ENCODE measurements at regions not wholly inside any gene's neighbourhood (a gene's known extent, or its start where the extent isn't known, plus 50 kb on each side); places are given as distances from the start of the nearest gene placed in this dataset.

GRCh38 chr12:125890366-125890905 is 825.2 kb downstream of the AACS start:
- no peak for DNase-seq (ENCODE audit: low spot score)

- DNase-seq (ENCODE audit: low spot score), result no peak
Measured at GRCh38 chr12:125890971-125891370, 825.7 kb downstream of the AACS start.

- DNase-seq (ENCODE audit: low spot score), result no peak
Measured at GRCh38 chr12:125892276-125892675, 827.0 kb downstream of the AACS start.

- DNase-seq (ENCODE audit: low spot score), result no peak
Measured at GRCh38 chr12:125902991-125903390, 837.8 kb downstream of the AACS start.

- no peak for DNase-seq (ENCODE audit: low spot score)
Measured at GRCh38 chr12:125907351-125907750, 842.1 kb downstream of the AACS start.

GRCh38 chr12:125919856-125920470 is 854.7 kb downstream of the AACS start:
- no peak for DNase-seq (ENCODE audit: low spot score)

GRCh38 chr12:125922330-125922729 is 857.1 kb downstream of the AACS start:
- no peak for DNase-seq (ENCODE audit: low spot score)

GRCh38 chr12:125936502-125936901 is 871.3 kb downstream of the AACS start:
- DNase-seq (ENCODE audit: low spot score), result no peak

- no peak for DNase-seq (ENCODE audit: low spot score)
Measured at GRCh38 chr12:125944446-125944845, 879.2 kb downstream of the AACS start.

- no peak for DNase-seq (ENCODE audit: low spot score)
Measured at GRCh38 chr12:125949471-125949870, 884.2 kb downstream of the AACS start.

GRCh38 chr12:125954362-125954761 is 889.1 kb downstream of the AACS start:
- no peak for DNase-seq (ENCODE audit: low spot score)

- no peak for DNase-seq (ENCODE audit: low spot score)
Measured at GRCh38 chr12:125956186-125956585, 891.0 kb downstream of the AACS start.

- DNase-seq (ENCODE audit: low spot score), result no peak
Measured at GRCh38 chr12:125966641-125967040, 901.4 kb downstream of the AACS start.

GRCh38 chr12:125968413-125968812 is 903.2 kb downstream of the AACS start:
- DNase-seq (ENCODE audit: low spot score), result no peak

- no peak for DNase-seq (ENCODE audit: low spot score)
Measured at GRCh38 chr12:125971981-125972380, 906.7 kb downstream of the AACS start.

GRCh38 chr12:125978286-125978685 is 913.1 kb downstream of the AACS start:
- no peak for DNase-seq (ENCODE audit: low spot score)

- no peak for DNase-seq (ENCODE audit: low spot score)
Measured at GRCh38 chr12:125981610-125982253, 916.5 kb downstream of the AACS start.

GRCh38 chr12:125983094-125983783 is 918.0 kb downstream of the AACS start:
- no peak for DNase-seq (ENCODE audit: low spot score)

GRCh38 chr12:125983784-125984500 is 918.7 kb downstream of the AACS start:
- DNase-seq (ENCODE audit: low spot score), result no peak

- DNase-seq (ENCODE audit: low spot score), result no peak
Measured at GRCh38 chr12:125988545-125988944, 923.3 kb downstream of the AACS start.

GRCh38 chr12:125989696-125990095 is 924.5 kb downstream of the AACS start:
- DNase-seq (ENCODE audit: low spot score), result no peak

GRCh38 chr12:125996443-125996842 is 931.2 kb downstream of the AACS start:
- no peak for DNase-seq (ENCODE audit: low spot score)

GRCh38 chr12:125999628-126000027 is 934.4 kb downstream of the AACS start:
- DNase-seq (ENCODE audit: low spot score), result no peak
